K562 (cell line): ENCODE measurements at regions not wholly inside any gene's neighbourhood (a gene's known extent, or its start where the extent isn't known, plus 50 kb on each side); places are given as distances from the start of the nearest gene placed in this dataset.

Source experiments
- DEAF1 ChIP-seq: fragments of 450-650 bp; formaldehyde crosslinking; IDR thresholded peaks from 2 replicates; pipeline ENCODE4 v1.4.0; 2020; ENCODE audit warnings: mild to moderate bottlenecking, moderate library complexity
- ZNF318 ChIP-seq, 2 experiments: fragments of 450-650 bp; IDR thresholded peaks; 2 replicates each; pipeline ENCODE4 v1.6.1; 2016; ENCODE audit warnings: mild to moderate bottlenecking in 2 of 2, borderline replicate concordance in 1 of 2, low read depth in 1 of 2, moderate library complexity in 1 of 2

GRCh38 chr5:158013939-158014338 is 155.0 kb upstream of the CLINT1 start (continued):
- no peak for TF ChIP-seq ZNF318 (IDR thresholded peaks at IDR 0.05; ENCODE audit: borderline replicate concordance in 1 of 2, low read depth in 1 of 2)
- 0 out of 2 replicates have a peak, but pooled peaks have one; percentile 14 for TF ChIP-seq DEAF1 (CRISPR knock-in tag)
